Uterus (tissue), 3 donors: ENCODE measurements at regions not wholly inside any gene's neighbourhood (a gene's known extent, or its start where the extent isn't known, plus 50 kb on each side); places are given as distances from the start of the nearest gene placed in this dataset. TPM values are rescaled to one million over a fixed set of nuclear protein-coding genes. Genes with fewer than 3 reads are reported as not detected.

Source experiments
- DNase-seq, 2 donors: peaks; one replicate each; pipeline ENCODE4 v3.0.0-alpha.2; 2019 to 2020
- H3K27ac ChIP-seq, 2 donors: fragments of 200-600 bp; sonication (generic); 1 replicate in 1 of 2; 2 replicates in 1 of 2; pipeline ENCODE4 v1.5.1; 2016 to 2018
- H3K27me3 ChIP-seq, 2 donors: fragments of 200-600 bp; sonication (generic); one replicate each; pipeline ENCODE4 v1.5.1; 2018 to 2019; ENCODE audit warnings: control low read depth in 1 of 2
- H3K36me3 ChIP-seq, 2 donors: fragments of 200-600 bp; sonication (generic); one replicate each; pipeline ENCODE4 v1.5.1; 2019; ENCODE audit warnings: control low read depth in 1 of 2
- H3K4me1 ChIP-seq, 2 donors: fragments of 200-600 bp; sonication (generic); one replicate each; pipeline ENCODE4 v1.5.1; 2018 to 2019; ENCODE audit warnings: control low read depth in 1 of 2
- H3K4me3 ChIP-seq, 2 donors: fragments of 200-600 bp; sonication (generic); 1 replicate in 1 of 2; 2 replicates in 1 of 2; pipeline ENCODE4 v1.5.1; 2018 to 2019; ENCODE audit warnings: mild to moderate bottlenecking in 1 of 2
- H3K9me3 ChIP-seq, 2 donors: fragments of 200-600 bp; sonication (generic); one replicate each; pipeline ENCODE4 v1.5.1; 2019; ENCODE audit warnings: control low read depth in 1 of 2
- POLR2A ChIP-seq, 2 donors: fragments of 450-650 bp; IDR thresholded peaks; one replicate each; pipeline ENCODE4 v1.6.1; 2016; ENCODE audit warnings: antibody characterized with exemption in 2 of 2, mild to moderate bottlenecking in 1 of 2, moderate library complexity in 1 of 2
- intact Hi-C: fragments of 100-400 bp; cut with DNase I; formaldehyde crosslinking; loops from one replicate; pipeline ENCODE4 v1.15.1; 2023; ENCODE audit warnings: low total_unique reads
- small RNA-seq: library from RNA; depleted of rRNA; stranded (forward); fragments of <200 nt; gene quantifications from one replicate; pipeline ENCODE3, GENCODE V24; 2016
- TF ChIP-seq, protein P1 (sequence below), 4 experiments: fragments of 200-600 bp in 2 of 4; fragments of 450-650 bp in 2 of 4; sonication (generic) in 2 of 4; IDR thresholded peaks; one replicate each; pipeline ENCODE4 v1.5.1; 2016 to 2019; ENCODE audit warnings: antibody characterized with exemption in 4 of 4, mild to moderate bottlenecking in 2 of 4, moderate library complexity in 1 of 4
- donor health status: DM: yes; HTN: yes; CAD: no.

DNA sequence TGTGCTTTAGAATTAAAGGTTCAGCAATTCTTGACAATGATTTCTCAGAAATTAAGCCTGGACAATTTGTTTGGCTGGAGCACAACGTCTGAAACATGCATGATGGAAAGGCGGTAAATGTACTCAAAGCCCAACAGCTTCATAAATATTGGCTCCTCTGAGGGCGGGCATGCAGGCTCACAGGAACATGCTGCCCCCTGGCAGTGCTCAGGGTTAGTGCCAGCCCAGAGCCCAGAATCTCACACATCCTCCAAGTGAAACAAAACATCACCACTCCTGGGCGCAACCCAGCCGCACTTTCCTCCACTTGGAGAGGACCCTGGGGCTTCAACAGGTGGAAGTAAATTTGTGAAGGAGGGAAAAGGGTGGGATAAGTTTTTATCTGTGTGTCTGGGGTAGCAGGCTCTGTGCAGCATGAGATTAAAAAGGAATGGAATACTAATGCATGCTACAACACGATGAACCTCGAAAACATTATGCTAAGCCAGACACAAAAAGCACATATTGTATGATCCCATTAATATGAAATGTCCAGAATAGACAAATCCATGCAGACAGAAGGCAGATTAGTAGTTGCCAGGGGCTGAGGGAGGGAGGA lies 54.1 kb upstream of the PTPRT start:
- TF ChIP-seq, protein P1, sequence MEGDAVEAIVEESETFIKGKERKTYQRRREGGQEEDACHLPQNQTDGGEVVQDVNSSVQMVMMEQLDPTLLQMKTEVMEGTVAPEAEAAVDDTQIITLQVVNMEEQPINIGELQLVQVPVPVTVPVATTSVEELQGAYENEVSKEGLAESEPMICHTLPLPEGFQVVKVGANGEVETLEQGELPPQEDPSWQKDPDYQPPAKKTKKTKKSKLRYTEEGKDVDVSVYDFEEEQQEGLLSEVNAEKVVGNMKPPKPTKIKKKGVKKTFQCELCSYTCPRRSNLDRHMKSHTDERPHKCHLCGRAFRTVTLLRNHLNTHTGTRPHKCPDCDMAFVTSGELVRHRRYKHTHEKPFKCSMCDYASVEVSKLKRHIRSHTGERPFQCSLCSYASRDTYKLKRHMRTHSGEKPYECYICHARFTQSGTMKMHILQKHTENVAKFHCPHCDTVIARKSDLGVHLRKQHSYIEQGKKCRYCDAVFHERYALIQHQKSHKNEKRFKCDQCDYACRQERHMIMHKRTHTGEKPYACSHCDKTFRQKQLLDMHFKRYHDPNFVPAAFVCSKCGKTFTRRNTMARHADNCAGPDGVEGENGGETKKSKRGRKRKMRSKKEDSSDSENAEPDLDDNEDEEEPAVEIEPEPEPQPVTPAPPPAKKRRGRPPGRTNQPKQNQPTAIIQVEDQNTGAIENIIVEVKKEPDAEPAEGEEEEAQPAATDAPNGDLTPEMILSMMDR (IDR thresholded peaks at IDR 0.05), result no peak
- TF ChIP-seq POLR2A (IDR thresholded peaks at IDR 0.05), result no peak
- no peaks in the 10 kb centered on the region for H3K36me3 ChIP-seq
- no peak overlapping the region for H3K27ac ChIP-seq
- H3K27me3 ChIP-seq, result no peaks in the 10 kb centered on the region
- intact Hi-C loops, result no loop called here
- no peaks in the 10 kb centered on the region for H3K9me3 ChIP-seq
- DNase-seq, result no peak
- H3K4me3 ChIP-seq, result no peak overlapping the region
- no peaks in the 10 kb centered on the region for H3K4me1 ChIP-seq

DNA sequence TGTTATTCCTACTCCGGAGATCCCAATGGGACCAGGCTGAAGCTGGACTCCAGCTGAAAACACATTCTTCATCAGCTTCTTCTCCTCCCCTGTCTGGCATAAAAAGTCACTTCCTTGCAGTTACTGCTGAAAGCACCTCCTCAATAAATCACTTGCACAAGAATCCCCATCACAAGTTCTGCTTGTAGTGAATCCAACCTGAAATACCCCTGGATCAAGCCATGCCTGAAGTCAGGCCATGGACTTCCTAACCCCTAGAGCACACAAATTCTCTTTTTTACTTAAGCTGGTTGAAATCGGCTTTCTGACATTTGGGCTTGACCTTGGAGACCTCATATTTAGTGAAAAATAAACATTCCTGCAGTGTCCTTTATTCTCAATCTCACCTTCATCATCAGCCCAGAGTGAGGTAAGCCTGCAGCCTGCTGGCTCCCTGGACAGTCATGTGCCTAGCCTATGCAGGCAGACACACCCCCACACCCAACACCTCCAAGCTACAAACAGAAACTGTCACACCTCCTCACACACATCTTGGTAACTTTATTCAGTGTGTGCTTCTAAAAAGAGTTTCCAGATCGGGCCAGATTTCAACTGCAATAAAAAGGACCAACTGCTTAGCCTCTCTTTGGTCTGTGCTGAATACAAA lies 51.5 kb upstream of the PTPRT start:
- Histone ChIP-seq H3K36me3 (no peaks in the 10 kb centered on the region), H3K4me1 (no peaks in the 10 kb centered on the region), H3K4me3 (no peak overlapping the region), H3K27ac (no peak overlapping the region), H3K9me3 (no peaks in the 10 kb centered on the region), H3K27me3 (no peaks in the 10 kb centered on the region)
- TF ChIP-seq, protein P1 (IDR thresholded peaks at IDR 0.05), result no peak
- TF ChIP-seq POLR2A (IDR thresholded peaks at IDR 0.05), result no peak
- intact Hi-C loops, result no loop called here
- DNase-seq, result no peak

Small RNA genes lying in the stretch of these regions (small RNA-seq; reads per million reads assigned to genes)
- not detected for gene RF00426
